Smooth muscle cell (in vitro differentiated cells): ENCODE measurements at regions not wholly inside any gene's neighbourhood (a gene's known extent, or its start where the extent isn't known, plus 50 kb on each side); places are given as distances from the start of the nearest gene placed in this dataset.

Experiments used
- DNase-seq: peaks from one replicate; lab custom pipeline; 2025; ENCODE audit not compliant: unreplicated experiment; lab: John Stamatoyannopoulos, UW
- H2AFZ ChIP-seq: fragments of 200-600 bp; sonication (generic); 2 replicates; pipeline ENCODE4 v1.6.0; 2016; ENCODE audit warnings: antibody characterized with exemption, low read depth, mild to moderate bottlenecking
- H3F3A ChIP-seq: fragments of 200-600 bp; sonication (generic); 2 replicates; pipeline ENCODE4 v1.6.0; 2017; ENCODE audit warnings: antibody characterized with exemption, low read depth
- H3K27ac ChIP-seq: fragments of 200-600 bp; sonication (generic); 2 replicates; pipeline ENCODE4 v1.5.1; 2016; ENCODE audit warnings: low read depth, mild to moderate bottlenecking
- H3K27me3 ChIP-seq: fragments of 200-600 bp; sonication (generic); 2 replicates; pipeline ENCODE4 v1.6.1; 2016; ENCODE audit warnings: low read depth, mild to moderate bottlenecking
- H3K36me3 ChIP-seq: fragments of 200-600 bp; sonication (generic); 2 replicates; pipeline ENCODE4 v1.5.1; 2016; ENCODE audit warnings: low read depth
- H3K4me1 ChIP-seq: fragments of 200-600 bp; sonication (generic); 2 replicates; pipeline ENCODE4 v1.5.1; 2016; ENCODE audit warnings: low read depth
- H3K4me2 ChIP-seq: fragments of 200-600 bp; sonication (generic); 2 replicates; pipeline ENCODE4 v1.6.0; 2016; ENCODE audit warnings: mild to moderate bottlenecking
- H3K4me3 ChIP-seq: fragments of 200-600 bp; sonication (generic); 2 replicates; pipeline ENCODE4 v1.5.1; 2016; ENCODE audit warnings: mild to moderate bottlenecking
- H3K79me2 ChIP-seq: fragments of 200-600 bp; sonication (generic); 2 replicates; pipeline ENCODE4 v1.6.0; 2016; ENCODE audit warnings: low read depth, mild to moderate bottlenecking
- H3K9ac ChIP-seq: fragments of 200-600 bp; sonication (generic); 2 replicates; pipeline ENCODE4 v1.6.0; 2016; ENCODE audit warnings: low read depth
- H3K9me3 ChIP-seq: fragments of 200-600 bp; sonication (generic); replicated peaks from 2 replicates; pipeline ENCODE4 v1.5.1; 2016; ENCODE audit warnings: low read depth
- H4K20me1 ChIP-seq: fragments of 200-600 bp; sonication (generic); 2 replicates; pipeline ENCODE4 v1.6.0; 2016; ENCODE audit warnings: low read depth
- CTCF ChIP-seq: fragments of 200-600 bp; sonication (generic); IDR thresholded peaks from 2 replicates; pipeline ENCODE4 v1.5.1; 2017; ENCODE audit warnings: borderline replicate concordance, mild to moderate bottlenecking, antibody characterized with exemption; ENCODE audit not compliant: insufficient read depth, poor library complexity, severe bottlenecking
- WGBS: methylation state at CpG from one replicate; pipeline ENCODE4 v1.1.7; 2016; ENCODE audit warnings: low lambda C conversion rate; 5-methylcytosine and 5-hydroxymethylcytosine counted together

- no peak for TF ChIP-seq CTCF
- H2AFZ ChIP-seq = no peak overlapping the region
- no peaks in the 10 kb centered on the region for H3K4me1 ChIP-seq
- no peaks in the 10 kb centered on the region for H3K36me3 ChIP-seq
- no peaks in the 10 kb centered on the region for H4K20me1 ChIP-seq
- no peaks in the 10 kb centered on the region for H3K27me3 ChIP-seq
- no peaks in the 10 kb centered on the region for H3K9me3 ChIP-seq
- H3K4me2 ChIP-seq = no peak overlapping the region
- H3K79me2 ChIP-seq = no peaks in the 10 kb centered on the region
- H3K9ac ChIP-seq = no peak overlapping the region
- WGBS = 84% methylated on average over 2 of the region's 2 CpGs
- H3K27ac ChIP-seq = no peak overlapping the region
- no peaks in the 10 kb centered on the region for H3F3A ChIP-seq
- H3K4me3 ChIP-seq = no peak overlapping the region
- no peak for DNase-seq
These were observed 299.6 kb upstream of the ADCY2 start for GRCh38 chr5:7096294-7096693.

- H3F3A ChIP-seq = no peaks in the 10 kb centered on the region
- no peaks in the 10 kb centered on the region for H3K27me3 ChIP-seq
- H3K4me2 ChIP-seq = no peak overlapping the region
- no peak overlapping the region for H3K4me3 ChIP-seq
- 86% methylated on average over 5 of the region's 5 CpGs for WGBS
- no peaks in the 10 kb centered on the region for H4K20me1 ChIP-seq
- H3K4me1 ChIP-seq = no peaks in the 10 kb centered on the region
- DNase-seq = no peak
- H3K9ac ChIP-seq = no peak overlapping the region
- no peak for TF ChIP-seq CTCF
- H3K36me3 ChIP-seq = no peaks in the 10 kb centered on the region
- no peak overlapping the region for H3K27ac ChIP-seq
- H3K79me2 ChIP-seq = no peaks in the 10 kb centered on the region
- no peak overlapping the region for H2AFZ ChIP-seq
- H3K9me3 ChIP-seq = no peaks in the 10 kb centered on the region
These were observed 290.6 kb upstream of the ADCY2 start for GRCh38 chr5:7105358-7105757.

- Histone ChIP-seq H3K9ac (no peak overlapping the region), H3F3A (no peaks in the 10 kb centered on the region), H2AFZ (no peak overlapping the region), H3K4me3 (no peak overlapping the region), H3K79me2 (no peaks in the 10 kb centered on the region), H3K4me2 (no peak overlapping the region), H3K9me3 (no peaks in the 10 kb centered on the region), H3K4me1 (no peaks in the 10 kb centered on the region), H3K27ac (no peak overlapping the region), H3K27me3 (no peaks in the 10 kb centered on the region), H4K20me1 (no peaks in the 10 kb centered on the region), H3K36me3 (no peaks in the 10 kb centered on the region)
- WGBS = 87% methylated on average over 6 of the region's 6 CpGs
- DNase-seq = no peak
- TF ChIP-seq CTCF = no peak
These were observed 278.0 kb upstream of the ADCY2 start for GRCh38 chr5:7117961-7118360.

GRCh38 chr5:7131680-7132079 lies 264.3 kb upstream of the ADCY2 start:
- 84% methylated on average over 4 of the region's 4 CpGs for WGBS
- no peak overlapping the region for H3K4me2 ChIP-seq
- no peaks in the 10 kb centered on the region for H3K9me3 ChIP-seq
- no peak overlapping the region for H3K9ac ChIP-seq
- H3F3A ChIP-seq = no peaks in the 10 kb centered on the region
- H3K27ac ChIP-seq = no peak overlapping the region
- no peaks in the 10 kb centered on the region for H3K4me1 ChIP-seq
- H3K27me3 ChIP-seq = no peaks in the 10 kb centered on the region
- DNase-seq = no peak
- no peak overlapping the region for H3K4me3 ChIP-seq
- H4K20me1 ChIP-seq = no peaks in the 10 kb centered on the region
- H3K36me3 ChIP-seq = no peaks in the 10 kb centered on the region
- no peaks in the 10 kb centered on the region for H3K79me2 ChIP-seq
- TF ChIP-seq CTCF = no peak
- no peak overlapping the region for H2AFZ ChIP-seq
